Kidney glomerular epithelial cell (primary cell): ENCODE measurements at regions not wholly inside any gene's neighbourhood (a gene's known extent, or its start where the extent isn't known, plus 50 kb on each side); places are given as distances from the start of the nearest gene placed in this dataset.

Experiments
- DNase-seq: peaks from one replicate; lab custom pipeline; 2025; lab: John Stamatoyannopoulos, UW

DNA sequence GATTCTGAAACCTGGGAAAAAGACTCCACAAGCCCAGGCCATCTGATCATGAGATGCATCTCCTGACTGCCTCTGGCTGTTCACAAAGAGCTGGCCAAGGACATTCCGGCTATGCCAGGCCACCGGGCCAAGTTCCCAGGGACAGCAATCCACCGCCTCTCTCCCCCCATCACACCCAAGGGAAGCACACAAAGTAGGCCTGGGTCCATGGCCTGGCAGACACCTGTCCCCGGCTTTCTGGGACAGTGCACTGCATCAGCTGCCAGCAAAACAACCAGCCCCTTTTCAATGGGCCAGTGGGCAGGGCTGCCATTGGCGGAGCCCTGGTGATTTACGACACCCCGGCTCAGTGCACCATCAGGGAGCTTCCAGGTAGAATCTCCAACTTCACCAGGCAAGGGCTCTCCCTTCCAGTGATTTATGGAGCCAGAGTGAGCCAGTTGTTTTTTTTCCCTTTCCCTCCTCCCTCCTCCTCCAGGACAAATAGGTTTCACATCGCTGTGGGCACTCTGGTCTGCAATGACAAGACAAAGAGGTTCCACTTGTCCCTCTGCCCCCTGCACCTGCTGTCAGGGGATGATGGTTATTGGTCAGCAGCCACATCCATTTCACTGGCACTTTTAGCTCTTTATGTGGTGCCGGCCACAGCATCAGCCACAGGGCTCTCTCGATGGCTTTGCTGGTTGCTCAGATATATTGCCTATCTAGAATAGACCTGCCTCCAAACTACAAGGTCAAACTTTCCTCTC is 149.6 kb downstream of the SLC38A6 start:
- DNase-seq: no peak

DNA sequence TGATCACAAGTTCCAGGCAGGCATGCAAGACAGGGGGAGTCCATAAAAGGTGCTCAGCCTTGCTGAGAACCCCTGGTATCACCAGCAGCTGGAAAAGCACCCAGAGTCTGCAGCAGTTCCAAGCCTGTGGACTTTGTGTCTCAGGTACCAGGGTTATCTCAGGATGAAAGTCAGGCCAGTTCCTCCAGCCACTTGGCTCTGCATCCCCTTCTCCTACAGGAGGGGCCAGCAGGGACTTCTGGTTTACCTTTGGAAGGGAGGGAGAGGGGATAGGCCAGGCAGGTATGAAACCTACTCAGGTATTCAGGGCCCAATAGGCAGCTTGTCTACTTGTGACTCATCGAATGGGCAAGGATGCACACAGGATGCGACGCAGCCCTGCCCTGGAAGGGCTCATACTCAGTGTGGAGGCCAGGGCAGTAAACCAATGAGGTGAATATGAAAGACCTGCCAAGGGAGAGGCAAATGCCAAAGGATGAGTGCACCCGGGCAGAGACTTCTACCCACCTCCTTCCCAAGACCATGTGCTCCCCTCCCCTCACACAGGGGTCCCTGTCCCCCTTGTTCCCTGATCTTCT is 148.2 kb downstream of the SLC38A6 start:
- no peak for DNase-seq

DNA sequence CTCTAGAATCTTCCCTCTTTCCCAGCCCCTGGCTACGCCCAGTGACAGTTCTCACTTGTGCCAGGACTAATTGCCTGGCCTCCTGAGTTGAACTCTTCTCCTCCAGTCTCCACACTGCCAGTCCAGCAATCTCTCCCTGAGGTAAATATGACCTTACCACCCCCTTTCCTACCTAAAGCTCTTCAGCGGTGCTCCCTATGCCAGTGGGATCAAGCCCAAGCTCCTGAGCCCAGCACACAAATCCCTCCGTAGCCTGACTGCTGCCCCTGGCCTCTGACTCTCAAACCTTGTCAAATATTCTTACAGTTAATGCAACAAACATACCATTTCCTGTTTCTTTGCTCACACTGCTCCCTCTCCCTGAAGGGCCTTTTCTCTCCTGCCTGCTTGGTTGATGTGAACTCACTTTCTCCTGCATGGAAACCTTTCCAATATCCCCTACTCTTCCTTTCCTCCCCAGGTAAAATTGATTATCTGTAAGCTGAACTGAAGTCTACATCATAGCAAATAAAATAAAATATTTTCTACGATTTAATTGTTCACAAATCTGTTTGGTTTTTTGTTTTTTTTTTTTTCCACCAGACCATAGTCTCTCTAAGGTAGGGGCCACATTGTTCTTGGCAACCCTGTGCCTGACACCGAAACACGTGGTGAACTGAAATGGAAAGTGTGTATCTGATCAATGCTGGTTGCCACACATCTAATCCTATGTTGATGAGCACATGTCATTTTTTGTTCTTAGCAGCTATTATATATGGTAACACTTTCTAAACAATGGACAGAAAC is 147.5 kb downstream of the SLC38A6 start:
- no peak for DNase-seq

DNA sequence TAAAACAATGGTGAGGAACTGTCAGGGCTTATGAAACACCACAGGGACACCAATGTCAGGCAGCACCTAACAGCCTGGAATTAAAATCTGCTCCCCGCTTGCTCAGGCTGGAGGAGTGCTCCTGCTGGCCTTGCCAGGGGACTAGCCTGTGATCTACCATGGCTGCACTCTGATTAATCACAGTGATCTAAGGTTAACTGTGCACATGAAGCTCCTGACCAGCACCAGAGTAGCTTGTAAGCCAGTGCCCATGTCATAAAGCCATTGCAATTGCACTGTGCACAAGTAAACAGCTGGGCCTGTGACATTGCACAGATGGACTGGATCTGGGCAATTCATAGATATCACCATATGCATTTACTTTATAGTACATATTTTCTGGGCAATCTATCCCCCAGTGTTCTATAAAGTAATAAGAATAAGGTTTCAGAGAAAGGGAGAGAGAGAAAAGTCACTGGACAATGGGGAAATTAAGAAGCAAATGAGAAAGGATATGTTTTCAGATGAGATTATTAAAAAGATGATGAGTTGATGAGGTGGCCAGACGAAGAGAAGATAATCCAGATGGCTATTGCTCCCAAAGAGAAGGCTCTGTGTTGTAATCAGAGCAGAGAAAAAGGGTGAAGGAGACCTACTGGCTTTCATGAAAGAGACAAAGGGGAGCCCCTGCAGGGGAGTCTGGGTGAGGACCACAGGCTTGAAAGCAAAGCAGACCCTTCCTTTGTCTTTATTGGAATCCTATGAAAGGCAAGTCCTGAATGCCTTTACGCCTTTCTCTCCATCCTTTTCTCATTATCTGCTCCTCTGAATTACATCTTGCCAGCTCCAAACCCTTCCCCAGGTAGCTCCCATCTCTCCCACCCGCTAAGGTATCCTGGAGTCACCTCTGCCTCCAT is 145.8 kb downstream of the SLC38A6 start:
- no peak for DNase-seq

DNA sequence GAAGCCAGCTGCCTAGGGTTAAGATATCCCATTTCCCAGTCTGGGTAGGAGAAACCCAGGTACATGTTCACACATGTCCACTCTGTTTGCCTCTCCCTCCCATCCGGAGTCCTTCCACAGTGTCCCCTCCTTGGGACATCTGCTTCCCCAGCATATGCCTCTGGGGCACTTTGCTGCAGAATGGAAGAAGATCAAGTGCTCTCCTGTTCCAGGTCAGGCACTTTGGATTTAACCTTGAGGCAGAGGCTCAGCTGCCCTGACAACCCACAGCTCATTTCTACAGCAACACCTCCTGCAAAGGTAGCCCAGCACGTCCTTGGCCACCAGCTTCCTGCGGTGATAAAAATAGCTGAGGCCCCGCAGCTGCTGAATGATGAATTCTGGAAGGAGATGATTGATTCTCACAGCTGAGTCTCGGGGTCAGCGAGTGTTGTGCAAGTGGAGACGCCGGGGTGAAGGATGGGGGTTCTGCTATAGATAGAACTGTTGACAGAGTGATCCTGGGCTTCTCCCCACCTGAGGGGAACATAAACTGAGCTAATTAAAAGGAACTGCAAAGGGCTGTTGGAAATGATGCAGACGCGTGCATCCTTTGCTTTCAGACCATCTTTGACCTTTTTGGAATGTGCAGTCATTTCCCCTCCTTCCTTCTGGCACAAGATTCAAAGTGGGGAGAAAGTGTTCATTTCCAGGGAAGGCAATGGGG is 145.0 kb downstream of the SLC38A6 start:
- no peak for DNase-seq

DNA sequence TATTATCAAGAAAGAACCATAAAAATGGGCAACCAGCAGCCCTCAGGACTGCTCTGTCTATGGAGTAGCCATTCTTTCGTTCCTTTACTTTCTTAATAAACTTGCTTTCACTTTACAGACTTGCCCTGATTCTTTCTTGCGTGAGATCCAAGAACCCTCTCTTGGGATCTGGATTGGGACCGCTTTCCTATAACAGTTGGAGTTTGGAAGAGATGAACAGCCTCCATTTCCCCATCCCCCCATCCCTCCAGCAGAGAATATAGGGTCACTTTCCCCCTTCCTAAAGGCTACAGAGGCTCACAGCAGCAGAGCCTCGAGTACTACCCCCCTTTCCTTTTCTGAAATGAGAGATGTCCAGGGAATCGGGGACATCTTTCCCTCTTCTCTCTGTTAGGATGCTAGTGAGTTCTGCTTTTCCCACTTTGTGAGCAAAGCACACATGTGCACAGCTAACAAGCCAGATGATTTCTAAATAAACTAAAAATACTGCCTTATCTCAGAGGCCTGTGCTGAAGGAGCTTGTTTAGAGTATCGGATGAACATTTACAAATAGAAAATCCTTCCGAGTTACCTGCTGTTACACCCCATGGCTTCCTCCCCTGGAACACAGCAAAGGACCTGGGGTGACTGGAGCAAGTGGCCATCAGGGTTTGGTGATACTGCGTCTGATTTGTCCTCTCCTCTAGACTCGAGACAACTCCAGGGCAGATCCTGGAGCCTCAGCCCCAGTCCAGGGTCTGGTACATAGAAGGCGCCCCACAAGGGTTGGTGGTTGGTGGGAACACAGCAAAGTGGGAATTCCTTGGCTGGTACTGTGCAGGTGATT is 144.2 kb downstream of the SLC38A6 start:
- no peak for DNase-seq

DNA sequence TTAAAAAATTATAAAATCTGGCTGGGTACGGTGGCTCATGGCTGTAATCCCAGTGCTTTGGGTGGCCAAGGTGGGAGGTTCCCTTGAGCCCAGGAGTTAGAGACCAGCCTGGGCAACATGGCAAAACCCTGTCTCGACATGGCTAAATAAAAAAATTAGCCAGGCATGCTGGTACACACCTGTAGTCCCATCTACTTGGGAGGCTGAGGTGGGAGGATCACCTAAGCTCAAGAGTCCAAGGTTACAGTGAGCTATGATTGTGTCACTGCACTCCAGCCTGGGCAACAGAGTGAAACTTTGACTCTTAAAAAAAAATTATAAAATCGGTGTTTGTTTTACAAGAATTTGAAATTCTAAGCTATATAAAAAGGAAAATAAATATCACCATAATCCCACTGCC is 141.8 kb downstream of the SLC38A6 start:
- DNase-seq: no peak

DNA sequence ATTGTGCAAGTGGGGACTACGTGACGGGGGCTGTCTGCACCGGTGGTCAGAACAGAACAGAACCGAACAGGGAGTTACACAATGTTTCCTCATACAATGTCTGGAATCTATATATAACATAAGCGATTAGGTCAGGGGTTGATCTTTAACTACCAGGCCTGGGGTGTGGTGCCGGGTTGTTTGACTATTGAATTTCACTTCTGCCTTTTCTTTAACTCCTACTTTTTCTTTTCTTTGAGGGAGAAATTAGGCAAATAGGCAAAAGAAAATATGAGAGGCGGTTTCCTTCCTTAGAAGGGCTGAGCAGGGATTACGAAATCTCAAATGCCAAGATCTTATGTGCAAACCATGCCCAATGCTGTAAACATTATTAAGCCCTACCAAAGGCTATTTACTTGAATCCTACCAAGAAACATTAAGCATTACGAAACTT is 140.3 kb downstream of the SLC38A6 start:
- DNase-seq: no peak

DNA sequence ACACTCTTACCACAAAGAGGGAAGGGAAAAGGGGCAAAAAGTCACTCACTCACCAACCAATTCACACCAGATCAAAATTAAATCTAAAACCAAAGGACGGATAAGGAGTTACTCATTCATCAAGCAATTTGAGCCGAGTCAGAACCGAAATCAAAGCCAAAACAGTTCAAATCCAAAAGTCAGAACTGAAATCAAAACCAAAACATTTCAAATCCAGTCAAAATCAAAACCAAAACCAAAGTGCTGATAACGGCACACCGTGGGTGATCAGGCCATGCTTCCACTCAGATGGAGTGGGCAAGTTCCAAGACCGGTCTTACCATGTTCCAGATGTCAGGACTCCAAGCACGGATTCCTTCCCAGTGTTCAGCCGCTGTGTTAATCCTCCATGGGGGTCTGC is 139.5 kb downstream of the SLC38A6 start:
- DNase-seq: no peak

DNA sequence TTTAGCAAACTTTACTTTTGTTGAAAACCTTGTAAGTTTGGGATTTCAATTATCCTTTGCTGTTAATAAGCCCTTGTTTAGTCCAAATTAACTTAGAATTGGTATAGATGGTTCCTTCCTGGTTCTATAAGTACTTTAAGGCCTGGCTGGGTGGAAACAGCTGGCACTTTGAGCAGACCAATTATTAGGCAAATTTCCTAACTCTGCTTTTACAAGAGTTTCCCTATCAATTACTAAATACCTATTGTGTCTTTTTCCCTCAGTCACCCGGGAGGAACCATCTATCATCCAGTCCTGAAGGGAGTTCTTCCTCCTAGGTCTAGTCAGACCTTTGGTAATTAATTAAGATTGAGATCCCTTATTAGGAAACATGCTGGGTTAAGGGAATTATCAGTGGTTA is 138.0 kb downstream of the SLC38A6 start:
- DNase-seq: no peak

DNA sequence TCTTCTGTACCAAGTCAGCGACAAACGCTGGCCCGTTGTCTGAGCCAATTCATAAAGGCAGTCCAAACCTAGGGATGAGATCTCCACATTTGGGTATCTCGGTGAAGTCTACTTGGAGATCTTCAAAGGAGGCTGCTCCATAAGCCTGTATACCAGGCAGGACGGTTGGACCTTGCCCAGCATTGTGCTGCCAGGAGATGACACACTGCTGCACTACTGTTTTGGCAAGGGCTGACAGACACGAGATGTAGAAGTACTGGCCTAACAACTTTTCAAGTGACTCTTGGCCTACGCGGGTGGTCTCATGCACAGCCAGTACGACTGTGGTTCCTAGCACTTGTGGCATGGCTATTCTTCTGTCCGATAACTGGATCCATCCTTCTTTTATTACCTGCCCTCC is 135.3 kb downstream of the SLC38A6 start:
- DNase-seq: no peak

DNA sequence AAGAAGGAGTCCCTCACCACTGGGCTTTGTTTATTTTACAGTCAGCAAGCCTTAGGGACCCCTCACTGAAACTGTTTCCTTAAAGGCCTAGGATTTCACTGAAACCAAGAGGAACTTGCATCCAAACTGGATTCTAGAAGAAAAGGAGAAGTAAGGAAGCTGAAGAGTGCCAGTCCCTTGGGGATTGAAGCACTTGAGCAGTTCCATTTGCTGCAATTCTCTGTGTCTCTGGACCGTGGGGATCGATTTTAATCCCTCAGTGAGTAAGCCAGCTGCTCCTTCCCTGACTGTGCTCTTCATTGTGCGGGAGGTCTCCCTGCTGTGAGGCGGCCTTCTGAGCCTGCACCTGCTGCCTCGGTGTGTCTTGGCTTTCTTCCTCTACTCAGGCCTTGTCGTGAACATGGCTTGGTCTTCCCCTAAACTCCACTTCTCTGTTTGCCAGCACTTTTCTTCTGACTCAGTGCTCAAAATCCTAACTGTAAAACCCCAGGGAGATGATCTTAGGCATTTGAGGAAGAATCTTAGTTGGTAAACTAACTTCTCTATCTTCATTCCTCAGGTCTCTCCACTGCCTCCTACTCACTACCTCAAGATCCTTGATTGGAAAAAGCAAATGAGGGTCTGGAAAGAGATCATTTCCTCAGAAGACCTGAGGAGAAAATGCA is 132.6 kb downstream of the SLC38A6 start:
- no peak for DNase-seq

DNA sequence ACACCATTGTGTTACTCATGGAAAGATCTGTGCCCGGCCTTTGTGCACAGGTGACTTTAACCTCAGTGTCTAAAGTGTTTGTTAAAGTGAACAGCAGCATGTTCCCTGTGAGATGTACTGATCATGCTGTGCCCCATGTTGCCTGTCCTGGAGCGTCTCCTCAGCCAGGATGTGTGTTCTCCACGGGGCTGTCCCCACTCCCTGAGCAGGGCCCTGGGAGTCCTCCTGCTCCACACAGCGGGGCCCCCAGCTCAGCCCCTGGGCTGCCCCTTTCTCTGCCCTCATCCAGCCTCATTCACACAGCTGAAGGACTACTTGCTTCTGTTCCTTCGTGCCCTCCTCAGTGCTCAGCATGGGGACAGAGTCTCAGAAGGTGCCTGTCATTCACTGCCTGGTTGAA is 131.5 kb downstream of the SLC38A6 start:
- no peak for DNase-seq

DNA sequence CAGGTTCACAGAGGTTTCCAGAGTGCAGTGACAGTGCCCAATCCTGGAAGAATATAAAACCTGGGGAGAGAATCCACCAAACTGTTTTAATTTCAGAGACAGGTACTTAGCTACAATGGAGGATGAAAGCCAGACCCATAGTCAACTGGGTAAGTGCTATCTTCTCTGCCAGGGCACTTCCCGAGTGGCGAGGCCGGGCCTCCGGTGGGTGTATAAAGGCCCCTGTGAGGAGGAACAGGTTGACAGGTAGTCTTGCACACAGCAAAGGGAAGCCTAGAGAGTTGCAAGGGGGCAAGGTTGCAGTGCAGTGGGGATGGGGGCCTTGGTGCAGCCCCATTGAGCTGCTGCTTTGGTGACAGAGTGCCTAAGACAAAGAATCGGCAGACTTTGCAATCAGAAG is 130.7 kb downstream of the SLC38A6 start:
- DNase-seq: no peak

DNA sequence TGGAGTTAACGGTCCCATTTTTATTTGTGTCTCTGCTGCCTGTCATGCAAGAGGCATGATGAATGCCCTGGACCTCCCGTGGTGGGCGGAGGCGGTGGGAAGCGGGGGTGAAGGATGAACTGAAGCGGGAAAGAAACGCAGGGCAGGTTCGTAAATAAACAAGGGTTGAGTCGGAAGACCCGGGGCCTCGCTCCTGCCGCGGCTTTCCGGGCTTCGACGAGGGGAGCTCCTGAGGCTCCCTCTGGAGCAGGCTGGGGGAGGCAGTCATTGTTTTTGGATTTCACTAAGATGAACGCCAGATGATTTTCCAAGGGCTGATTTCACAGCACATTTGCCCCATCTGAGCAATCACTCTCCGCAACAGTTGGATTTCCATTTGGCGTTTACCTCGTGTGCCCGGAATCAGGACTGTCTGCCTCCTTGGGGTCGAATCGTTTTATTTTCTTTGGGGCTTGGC is 130.2 kb downstream of the SLC38A6 start:
- no peak for DNase-seq

DNA sequence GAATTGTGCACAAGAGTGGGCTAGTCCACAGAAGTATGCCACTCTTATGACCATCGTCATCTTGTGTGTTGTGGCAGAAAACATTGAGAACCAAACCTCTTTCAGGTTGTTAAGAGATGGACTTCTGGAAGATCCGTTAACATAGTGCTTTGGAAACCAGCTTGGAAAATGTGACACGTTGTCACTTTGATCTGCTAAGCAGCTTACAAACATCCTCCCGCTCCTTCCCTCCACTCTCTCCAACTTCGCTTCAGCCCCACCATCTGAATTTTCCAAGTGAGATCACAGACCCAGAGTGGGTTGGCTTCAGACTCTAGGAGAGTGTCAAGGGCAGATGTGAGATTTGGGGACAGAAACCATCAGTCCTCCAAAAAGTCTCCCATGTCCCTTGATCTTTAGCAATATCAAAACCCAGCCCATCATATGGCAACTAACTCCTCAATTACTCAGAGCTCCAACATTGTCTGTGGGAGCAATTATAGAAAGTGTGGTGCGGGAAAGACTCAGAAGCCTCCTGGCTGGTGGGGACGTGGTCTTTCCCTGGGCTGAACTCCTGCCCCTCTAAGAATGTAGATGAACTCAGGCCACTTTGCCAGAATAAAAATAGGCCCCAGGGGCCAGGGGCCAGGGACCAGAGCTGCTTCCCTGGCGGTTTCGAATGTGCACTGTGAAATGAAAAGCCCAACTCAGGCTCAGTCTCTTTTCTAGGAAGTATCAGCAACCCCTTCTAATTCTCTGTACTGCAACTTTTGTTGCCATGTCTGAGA is 129.5 kb downstream of the SLC38A6 start:
- no peak for DNase-seq

DNA sequence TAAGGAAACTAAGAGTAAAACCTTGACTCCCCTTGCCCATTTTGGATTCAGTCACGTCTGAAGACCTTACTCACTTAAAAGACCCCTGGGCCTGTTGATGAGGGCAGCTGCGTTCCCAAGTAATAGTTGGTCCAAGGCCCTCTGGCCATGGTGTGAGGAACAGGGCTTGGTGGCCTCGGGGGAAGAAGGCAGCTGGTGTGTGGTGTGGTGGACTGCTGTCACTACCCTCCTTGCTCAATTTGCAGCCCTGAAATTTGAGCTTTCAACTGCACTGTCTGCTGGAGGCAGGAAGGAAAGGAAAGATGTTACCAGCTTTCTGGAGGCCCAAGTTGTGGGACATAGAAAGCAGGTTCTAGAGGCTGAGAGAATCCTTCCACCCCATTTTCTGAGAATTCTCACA is 128.2 kb downstream of the SLC38A6 start:
- no peak for DNase-seq

DNA sequence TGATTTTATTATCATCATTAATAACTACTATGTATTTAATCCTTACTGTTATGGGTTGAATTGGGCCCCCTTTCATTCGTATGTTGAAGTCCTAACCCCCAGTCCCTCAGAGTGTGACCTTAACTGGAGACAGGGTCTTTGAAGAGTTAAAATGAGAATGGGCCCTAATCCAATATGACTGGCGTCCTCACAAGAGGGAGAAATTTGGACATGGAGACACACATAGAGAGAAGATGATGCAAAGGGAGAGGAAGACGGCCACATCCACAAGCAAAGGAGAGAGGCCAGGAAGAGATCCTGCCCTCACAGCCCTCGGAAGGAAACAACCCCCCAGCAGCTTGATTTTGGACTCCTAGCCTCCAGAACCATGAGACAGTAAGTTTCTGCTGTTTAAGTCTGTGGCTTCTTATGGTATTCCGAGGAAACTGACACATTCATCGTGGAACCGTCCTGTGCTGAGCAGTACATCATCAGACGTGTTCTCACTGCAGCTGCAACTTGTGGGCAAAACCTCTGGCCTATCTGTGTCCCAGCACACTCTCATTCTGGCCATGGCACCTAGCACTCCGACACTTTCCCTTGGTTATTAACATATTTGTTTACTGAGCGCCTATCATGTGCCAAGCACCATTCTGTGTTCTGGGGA is 127.6 kb downstream of the SLC38A6 start:
- DNase-seq: no peak
